ENCODE measurements at regions not wholly inside any gene's neighbourhood (a gene's known extent, or its start where the extent isn't known, plus 50 kb on each side); places are given as distances from the start of the nearest gene placed in this dataset.

GRCh38 chr2:180411661-180412060, 404.6 kb upstream of the CWC22 start:
- ATAC-seq (peak in 1 of 4 donors; percentile 60), DNase-seq (no peak), FAIRE-seq (no peak)
- Histone ChIP-seq H3K4me1 (no peaks in the 10 kb centered on the region), H3K9me3 (no peaks in the 10 kb centered on the region), H3K4me3 (no peak overlapping the region), H3K36me3 (no peaks in the 10 kb centered on the region), H3K27me3 (no peaks in the 10 kb centered on the region), H3K27ac (no peak overlapping the region)
- WGBS, 2 donors = 13 to 19% methylated on average over 5 of the region's 5 CpGs
- intact Hi-C loops (cut with DNase I) = no loop called here
- TF ChIP-seq CTCF (IDR thresholded peaks at IDR 0.05) = no peak

GRCh38 chr2:180406687-180407086, 399.6 kb upstream of the CWC22 start:
- Histone ChIP-seq H3K4me1 (no peaks in the 10 kb centered on the region), H3K9me3 (no peaks in the 10 kb centered on the region), H3K4me3 (no peak overlapping the region), H3K36me3 (no peaks in the 10 kb centered on the region), H3K27me3 (no peaks in the 10 kb centered on the region), H3K27ac (no peak overlapping the region)
- no peak for FAIRE-seq
- ATAC-seq = no peak
- no peak for DNase-seq
- WGBS, 2 donors = 46 to 84% methylated on average over 3 to 4 of the region's 4 CpGs
- intact Hi-C loops (cut with DNase I) = no loop called here
- no peak for TF ChIP-seq CTCF (IDR thresholded peaks at IDR 0.05)

GRCh38 chr2:180405520-180405919, 398.4 kb upstream of the CWC22 start:
- Histone ChIP-seq H3K4me3 (no peak overlapping the region), H3K36me3 (no peaks in the 10 kb centered on the region), H3K27ac (no peak overlapping the region), H3K9me3 (no peaks in the 10 kb centered on the region), H3K4me1 (no peaks in the 10 kb centered on the region), H3K27me3 (no peaks in the 10 kb centered on the region)
- no peak for TF ChIP-seq CTCF (IDR thresholded peaks at IDR 0.05)
- ATAC-seq (no peak), FAIRE-seq (no peak), DNase-seq (no peak)
- intact Hi-C loops (cut with DNase I) = no loop called here
- 67 to 73% methylated on average over 3 of the region's 3 CpGs for WGBS, 2 donors

GRCh38 chr2:180394305-180394704, 387.2 kb upstream of the CWC22 start:
- no peak for DNase-seq
- FAIRE-seq = no peak
- Histone ChIP-seq H3K36me3 (no peaks in the 10 kb centered on the region), H3K27ac (no peak overlapping the region), H3K4me1 (no peaks in the 10 kb centered on the region), H3K27me3 (no peaks in the 10 kb centered on the region), H3K9me3 (no peaks in the 10 kb centered on the region), H3K4me3 (no peak overlapping the region)
- no peak for TF ChIP-seq CTCF (IDR thresholded peaks at IDR 0.05)
- intact Hi-C loops (cut with DNase I) = no loop called here
- no peak for ATAC-seq

GRCh38 chr2:180385601-180386201, 378.6 kb upstream of the CWC22 start:
- ATAC-seq = no peak
- WGBS, 2 donors = 10 to 11% methylated on average over 2 of the region's 2 CpGs
- Histone ChIP-seq H3K9me3 (no peaks in the 10 kb centered on the region), H3K4me1 (no peaks in the 10 kb centered on the region), H3K27me3 (no peaks in the 10 kb centered on the region), H3K27ac (no peak overlapping the region), H3K36me3 (no peaks in the 10 kb centered on the region), H3K4me3 (no peak overlapping the region)
- DNase-seq = no peak
- FAIRE-seq = peak; percentile 90
- intact Hi-C loops (cut with DNase I) = no loop called here
- TF ChIP-seq CTCF (IDR thresholded peaks at IDR 0.05) = no peak
